ENCODE measurements at regions not wholly inside any gene's neighbourhood (a gene's known extent, or its start where the extent isn't known, plus 50 kb on each side); places are given as distances from the start of the nearest gene placed in this dataset.

- TF ChIP-seq EP300 (IDR thresholded peaks at IDR 0.05; ENCODE audit: low read depth) (no peak), CTCF (IDR thresholded peaks at IDR 0.05) (no peak), POLR2A (IDR thresholded peaks at IDR 0.05) (no peak)
Observed at GRCh38 chr7:53965716-53966115, 576.5 kb upstream of the VSTM2A start.
